Astrocyte of the spinal cord (primary cell): ENCODE measurements at regions not wholly inside any gene's neighbourhood (a gene's known extent, or its start where the extent isn't known, plus 50 kb on each side); places are given as distances from the start of the nearest gene placed in this dataset.
"Not testable (repeated sequence)": the region's sequence is repeated elsewhere in the genome, so short reads cannot be mapped to it uniquely, and the experiment has no call there.

Experiments used
- DNase-seq: peaks from one replicate; pipeline ENCODE4 v3.0.0; 2011; ENCODE audit warnings: low read depth, low spot score
- H3K4me3 ChIP-seq: 2 replicates; pipeline ENCODE4 v1.5.1; 2011; ENCODE audit warnings: low read depth, mild to moderate bottlenecking, low read length, moderate library complexity
- in situ Hi-C: cut with HindIII; loops from 2 replicates; pipeline ENCODE4 v1.10.0; 2017; ENCODE audit warnings: low sequenced_read_pairs
- TF ChIP-seq, protein P1 (sequence below): IDR thresholded peaks from 2 replicates; pipeline ENCODE4 v1.5.1; 2012; ENCODE audit warnings: low read depth, mild to moderate bottlenecking, low read length, inconsistent platforms

DNA sequence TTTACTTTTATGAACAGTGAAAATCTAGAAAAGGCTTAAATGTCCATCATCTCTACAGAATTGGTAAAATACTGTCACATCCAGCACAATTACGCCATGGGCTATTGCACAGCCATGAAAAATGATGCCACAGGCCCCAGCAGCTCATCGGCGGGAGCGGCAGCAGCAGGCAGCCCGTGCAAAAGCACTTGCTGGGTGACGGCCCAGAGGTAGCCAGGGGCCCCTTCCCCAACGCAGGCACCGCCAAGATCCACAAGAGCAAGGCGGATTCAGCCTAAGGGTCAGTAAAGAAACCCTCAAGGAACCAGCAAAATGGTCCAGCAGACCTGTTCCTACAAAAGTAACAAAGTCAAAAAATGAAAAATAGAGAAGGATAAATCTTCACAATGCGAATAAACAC is 272.7 kb downstream of the AGTPBP1 start:
- in situ Hi-C loops, result no loop called here
- no peak for DNase-seq
- H3K4me3 ChIP-seq, result no peak overlapping the region
- TF ChIP-seq, protein P1, sequence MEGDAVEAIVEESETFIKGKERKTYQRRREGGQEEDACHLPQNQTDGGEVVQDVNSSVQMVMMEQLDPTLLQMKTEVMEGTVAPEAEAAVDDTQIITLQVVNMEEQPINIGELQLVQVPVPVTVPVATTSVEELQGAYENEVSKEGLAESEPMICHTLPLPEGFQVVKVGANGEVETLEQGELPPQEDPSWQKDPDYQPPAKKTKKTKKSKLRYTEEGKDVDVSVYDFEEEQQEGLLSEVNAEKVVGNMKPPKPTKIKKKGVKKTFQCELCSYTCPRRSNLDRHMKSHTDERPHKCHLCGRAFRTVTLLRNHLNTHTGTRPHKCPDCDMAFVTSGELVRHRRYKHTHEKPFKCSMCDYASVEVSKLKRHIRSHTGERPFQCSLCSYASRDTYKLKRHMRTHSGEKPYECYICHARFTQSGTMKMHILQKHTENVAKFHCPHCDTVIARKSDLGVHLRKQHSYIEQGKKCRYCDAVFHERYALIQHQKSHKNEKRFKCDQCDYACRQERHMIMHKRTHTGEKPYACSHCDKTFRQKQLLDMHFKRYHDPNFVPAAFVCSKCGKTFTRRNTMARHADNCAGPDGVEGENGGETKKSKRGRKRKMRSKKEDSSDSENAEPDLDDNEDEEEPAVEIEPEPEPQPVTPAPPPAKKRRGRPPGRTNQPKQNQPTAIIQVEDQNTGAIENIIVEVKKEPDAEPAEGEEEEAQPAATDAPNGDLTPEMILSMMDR, result no peak

DNA sequence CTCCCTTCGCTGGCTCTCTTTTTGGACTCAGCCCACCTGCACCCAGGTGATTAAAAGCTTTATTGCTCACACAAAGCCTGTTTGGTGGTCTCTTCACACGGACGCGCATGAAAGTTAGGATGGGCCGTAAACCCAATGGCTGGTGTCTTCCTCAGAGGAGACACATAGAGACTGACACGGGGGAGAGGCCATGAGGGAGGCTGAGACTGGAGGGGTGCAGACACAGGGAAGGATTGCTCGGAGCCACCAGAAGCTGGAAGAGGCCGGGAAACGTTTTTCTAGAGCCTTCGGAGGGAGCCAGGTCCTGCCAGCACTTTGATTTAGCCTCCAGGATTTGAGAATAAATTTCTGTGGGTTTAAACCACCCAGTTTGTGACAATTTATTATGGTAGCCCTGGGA is 274.9 kb downstream of the AGTPBP1 start:
- TF ChIP-seq, protein P1, result no peak
- in situ Hi-C loops, result no loop called here
- no peak overlapping the region for H3K4me3 ChIP-seq
- DNase-seq, result no peak

GRCh38 chr9:85458114-85458864 is 283.5 kb downstream of the AGTPBP1 start:
- DNase-seq, in situ Hi-C loops, H3K4me3 ChIP-seq: not testable (repeated sequence)

DNA sequence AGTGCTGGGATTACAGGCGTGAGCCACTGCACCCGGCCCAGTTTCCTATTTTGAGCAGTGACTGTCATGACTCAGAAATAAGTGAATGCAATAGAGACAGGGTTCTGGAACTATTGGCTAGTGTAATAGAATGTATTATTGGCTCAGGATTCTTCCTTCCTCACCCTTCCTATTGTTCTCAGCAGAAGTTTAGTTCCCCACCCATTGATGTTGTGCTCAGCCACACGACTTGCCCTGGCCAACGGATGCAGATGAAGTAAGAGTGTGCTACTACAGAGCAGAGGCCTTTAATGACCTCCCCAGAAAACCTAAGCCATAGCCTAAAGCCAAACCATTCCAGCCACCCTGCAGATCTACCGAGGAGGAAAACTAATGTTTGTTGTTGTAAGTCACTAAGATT is 287.9 kb downstream of the AGTPBP1 start:
- DNase-seq, result no peak
- TF ChIP-seq, protein P1, result no peak
- in situ Hi-C loops, result no loop called here
- no peak overlapping the region for H3K4me3 ChIP-seq

DNA sequence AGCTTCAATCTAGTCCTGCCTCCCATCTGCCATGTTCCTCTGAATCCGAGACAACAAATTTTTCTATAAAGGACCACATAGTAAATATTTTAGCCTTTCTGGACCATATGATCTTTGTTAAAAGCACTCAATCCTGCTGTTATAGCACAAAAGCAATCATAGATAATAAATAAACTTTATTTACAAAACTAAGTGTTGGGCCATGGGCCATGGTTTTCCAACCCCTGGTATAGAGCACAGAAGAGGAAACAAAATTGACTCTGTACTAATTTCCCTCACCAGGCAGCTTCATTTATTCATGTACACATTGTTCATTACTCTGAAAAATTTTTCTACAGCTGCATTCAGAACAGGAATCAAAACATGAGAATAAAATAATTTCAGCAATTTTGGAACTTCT is 288.9 kb downstream of the AGTPBP1 start:
- in situ Hi-C loops, result no loop called here
- no peak overlapping the region for H3K4me3 ChIP-seq
- TF ChIP-seq, protein P1, result no peak
- DNase-seq, result no peak

- in situ Hi-C loops, result no loop called here
- DNase-seq, result no peak
- TF ChIP-seq, protein P1, result no peak
- no peak overlapping the region for H3K4me3 ChIP-seq
Observed at GRCh38 chr9:85451680-85452079, 290.1 kb downstream of the AGTPBP1 start.

- no peak for DNase-seq
- in situ Hi-C loops, result no loop called here
- no peak overlapping the region for H3K4me3 ChIP-seq
- TF ChIP-seq, protein P1, result no peak
Observed at GRCh38 chr9:85445887-85446286, 295.9 kb downstream of the AGTPBP1 start.
